ENCODE measurements at regions not wholly inside any gene's neighbourhood (a gene's known extent, or its start where the extent isn't known, plus 50 kb on each side); places are given as distances from the start of the nearest gene placed in this dataset.

GRCh38 chr12:15033029-15033428 lies 60.2 kb downstream of the PDE6H start:
- no peaks in the 10 kb centered on the region for H3K9me3 ChIP-seq (ENCODE audit: control insufficient read depth in 1 of 2, low read length in 2 of 2)
- DNase-seq, result no peak
- H3K4me1 ChIP-seq (ENCODE audit: insufficient read depth, low read length), result no peaks in the 10 kb centered on the region
- intact Hi-C loops (cut with micrococcal nuclease), result no loop called here
- POLR2A ChIA-PET (ENCODE audit: partially characterized antibody), result no interaction called here
- Mint-ChIP-seq H3K4me1 (no peaks in the 10 kb centered on the region), H3K27ac (no peak overlapping the region), H3K4me3 (no peak overlapping the region), H3K9me3 (peaks cover 0 to 17% (median 9%) of the 10 kb centered on the region in 8 donors), H3K27me3 (peaks cover 23% of the 10 kb centered on the region in 2 donors), H3K36me3 (no peaks in the 10 kb centered on the region)
- CTCF ChIA-PET (ENCODE audit: partially characterized antibody), result no interaction called here
- no peaks in the 10 kb centered on the region for H3K36me3 ChIP-seq (ENCODE audit: insufficient read depth, low read length)
- peaks cover 4% of the 10 kb centered on the region for H3K27me3 ChIP-seq (ENCODE audit: insufficient read depth, low read length)
- no peak overlapping the region for H3K27ac ChIP-seq (ENCODE audit: low read depth, low read length)
- H3K4me3 ChIP-seq (ENCODE audit: low read length in 2 of 2), result no peak overlapping the region

GRCh38 chr12:15033641-15034040 lies 60.8 kb downstream of the PDE6H start:
- H3K4me1 ChIP-seq (ENCODE audit: insufficient read depth, low read length), result no peaks in the 10 kb centered on the region
- no peak overlapping the region for H3K4me3 Mint-ChIP-seq
- intact Hi-C loops (cut with micrococcal nuclease), result no loop called here
- H3K4me3 ChIP-seq (ENCODE audit: low read length in 2 of 2), result no peak overlapping the region
- CTCF ChIA-PET (ENCODE audit: partially characterized antibody), result no interaction called here
- H3K27me3 Mint-ChIP-seq, result peaks cover 19 to 23% of the 10 kb centered on the region in 2 donors
- DNase-seq, result no peak
- no peak overlapping the region for H3K27ac ChIP-seq (ENCODE audit: low read depth, low read length)
- peaks cover 0 to 12% (median 6%) of the 10 kb centered on the region in 8 donors for H3K9me3 Mint-ChIP-seq
- peaks cover 4% of the 10 kb centered on the region for H3K27me3 ChIP-seq (ENCODE audit: insufficient read depth, low read length)
- POLR2A ChIA-PET (ENCODE audit: partially characterized antibody), result no interaction called here
- no peaks in the 10 kb centered on the region for H3K4me1 Mint-ChIP-seq
- H3K36me3 ChIP-seq (ENCODE audit: insufficient read depth, low read length), result no peaks in the 10 kb centered on the region
- H3K27ac Mint-ChIP-seq, result no peak overlapping the region
- no peaks in the 10 kb centered on the region for H3K9me3 ChIP-seq (ENCODE audit: control insufficient read depth in 1 of 2, low read length in 2 of 2)
- no peaks in the 10 kb centered on the region for H3K36me3 Mint-ChIP-seq

- Mint-ChIP-seq H3K4me1 (no peaks in the 10 kb centered on the region), H3K4me3 (no peak overlapping the region), H3K36me3 (no peaks in the 10 kb centered on the region), H3K27me3 (peaks cover 20 to 23% of the 10 kb centered on the region in 2 donors), H3K27ac (no peak overlapping the region), H3K9me3 (peaks cover 0 to 4% (median 0%) of the 10 kb centered on the region in 8 donors)
- no peak overlapping the region for H3K4me3 ChIP-seq (ENCODE audit: low read length in 2 of 2)
- intact Hi-C loops (cut with micrococcal nuclease), result no loop called here
- H3K27me3 ChIP-seq (ENCODE audit: insufficient read depth, low read length), result peaks cover 4% of the 10 kb centered on the region
- H3K36me3 ChIP-seq (ENCODE audit: insufficient read depth, low read length), result no peaks in the 10 kb centered on the region
- H3K4me1 ChIP-seq (ENCODE audit: insufficient read depth, low read length), result no peaks in the 10 kb centered on the region
- no peak for DNase-seq
- H3K9me3 ChIP-seq (ENCODE audit: control insufficient read depth in 1 of 2, low read length in 2 of 2), result no peaks in the 10 kb centered on the region
- CTCF ChIA-PET (ENCODE audit: partially characterized antibody), result no interaction called here
- POLR2A ChIA-PET (ENCODE audit: partially characterized antibody), result no interaction called here
- H3K27ac ChIP-seq (ENCODE audit: low read depth, low read length), result no peak overlapping the region
Observed at GRCh38 chr12:15035185-15035584, 62.3 kb downstream of the PDE6H start.

GRCh38 chr12:15037091-15037687 lies 64.3 kb downstream of the PDE6H start:
- H3K27me3 Mint-ChIP-seq, result peaks cover 16 to 19% of the 10 kb centered on the region in 2 donors
- H3K9me3 ChIP-seq (ENCODE audit: control insufficient read depth in 1 of 2, low read length in 2 of 2), result no peaks in the 10 kb centered on the region
- ChIA-PET POLR2A (ENCODE audit: partially characterized antibody) (no interaction called here), CTCF (ENCODE audit: partially characterized antibody) (no interaction called here)
- no peaks in the 10 kb centered on the region for H3K27me3 ChIP-seq (ENCODE audit: insufficient read depth, low read length)
- no peak overlapping the region for H3K27ac Mint-ChIP-seq
- H3K4me3 Mint-ChIP-seq, result no peak overlapping the region
- no peaks in the 10 kb centered on the region for H3K9me3 Mint-ChIP-seq
- DNase-seq, result no peak
- intact Hi-C loops (cut with micrococcal nuclease), result no loop called here
- no peak overlapping the region for H3K4me3 ChIP-seq (ENCODE audit: low read length in 2 of 2)
- no peaks in the 10 kb centered on the region for H3K36me3 Mint-ChIP-seq
- no peak overlapping the region for H3K27ac ChIP-seq (ENCODE audit: low read depth, low read length)
- no peaks in the 10 kb centered on the region for H3K4me1 Mint-ChIP-seq
- no peaks in the 10 kb centered on the region for H3K4me1 ChIP-seq (ENCODE audit: insufficient read depth, low read length)
- H3K36me3 ChIP-seq (ENCODE audit: insufficient read depth, low read length), result no peaks in the 10 kb centered on the region

GRCh38 chr12:15038137-15038536 lies 65.3 kb downstream of the PDE6H start:
- no peak overlapping the region for H3K4me3 ChIP-seq (ENCODE audit: low read length in 2 of 2)
- Mint-ChIP-seq H3K4me3 (no peak overlapping the region), H3K27me3 (peaks cover 16 to 21% of the 10 kb centered on the region in 2 donors), H3K4me1 (no peaks in the 10 kb centered on the region), H3K36me3 (no peaks in the 10 kb centered on the region), H3K9me3 (no peaks in the 10 kb centered on the region), H3K27ac (no peak overlapping the region)
- ChIA-PET POLR2A (ENCODE audit: partially characterized antibody) (no interaction called here), CTCF (ENCODE audit: partially characterized antibody) (no interaction called here)
- intact Hi-C loops (cut with micrococcal nuclease), result no loop called here
- no peaks in the 10 kb centered on the region for H3K36me3 ChIP-seq (ENCODE audit: insufficient read depth, low read length)
- DNase-seq, result no peak
- H3K4me1 ChIP-seq (ENCODE audit: insufficient read depth, low read length), result no peaks in the 10 kb centered on the region
- H3K27me3 ChIP-seq (ENCODE audit: insufficient read depth, low read length), result no peaks in the 10 kb centered on the region
- H3K9me3 ChIP-seq (ENCODE audit: control insufficient read depth in 1 of 2, low read length in 2 of 2), result no peaks in the 10 kb centered on the region
- no peak overlapping the region for H3K27ac ChIP-seq (ENCODE audit: low read depth, low read length)

GRCh38 chr12:15044471-15044870 lies 71.6 kb downstream of the PDE6H start:
- no peak for DNase-seq
- ChIA-PET POLR2A (ENCODE audit: partially characterized antibody) (no interaction called here), CTCF (ENCODE audit: partially characterized antibody) (interaction anchor here (0.7 kb wide), 1 partner anchor 178 kb away, joined by 5 read pairs; no protein-coding TSS in a partner anchor)
- no peaks in the 10 kb centered on the region for H3K9me3 Mint-ChIP-seq
- H3K27me3 Mint-ChIP-seq, result peaks cover 3 to 12% of the 10 kb centered on the region in 2 donors
- Histone ChIP-seq H3K27ac (ENCODE audit: low read depth, low read length) (no peak overlapping the region), H3K27me3 (ENCODE audit: insufficient read depth, low read length) (no peaks in the 10 kb centered on the region), H3K36me3 (ENCODE audit: insufficient read depth, low read length) (no peaks in the 10 kb centered on the region), H3K9me3 (ENCODE audit: control insufficient read depth in 1 of 2, low read length in 2 of 2) (no peaks in the 10 kb centered on the region), H3K4me3 (ENCODE audit: low read length in 2 of 2) (no peak overlapping the region), H3K4me1 (ENCODE audit: insufficient read depth, low read length) (no peaks in the 10 kb centered on the region)
- H3K27ac Mint-ChIP-seq, result no peak overlapping the region
- intact Hi-C loops (cut with micrococcal nuclease), result no loop called here
- H3K4me3 Mint-ChIP-seq, result no peak overlapping the region
- H3K36me3 Mint-ChIP-seq, result no peaks in the 10 kb centered on the region
- H3K4me1 Mint-ChIP-seq, result no peaks in the 10 kb centered on the region

GRCh38 chr12:15045451-15045850 lies 72.6 kb downstream of the PDE6H start:
- Histone ChIP-seq H3K27ac (ENCODE audit: low read depth, low read length) (no peak overlapping the region), H3K36me3 (ENCODE audit: insufficient read depth, low read length) (no peaks in the 10 kb centered on the region), H3K27me3 (ENCODE audit: insufficient read depth, low read length) (no peaks in the 10 kb centered on the region), H3K9me3 (ENCODE audit: control insufficient read depth in 1 of 2, low read length in 2 of 2) (no peaks in the 10 kb centered on the region), H3K4me3 (ENCODE audit: low read length in 2 of 2) (no peak overlapping the region), H3K4me1 (ENCODE audit: insufficient read depth, low read length) (no peaks in the 10 kb centered on the region)
- H3K36me3 Mint-ChIP-seq, result no peaks in the 10 kb centered on the region
- H3K27me3 Mint-ChIP-seq, result peaks cover 4% of the 10 kb centered on the region in 2 donors
- H3K4me3 Mint-ChIP-seq, result no peak overlapping the region
- H3K9me3 Mint-ChIP-seq, result no peaks in the 10 kb centered on the region
- intact Hi-C loops (cut with micrococcal nuclease), result no loop called here
- peaks cover 0 to 2% (median 0%) of the 10 kb centered on the region in 4 donors for H3K4me1 Mint-ChIP-seq
- POLR2A ChIA-PET (ENCODE audit: partially characterized antibody), result no interaction called here
- DNase-seq, result no peak
- H3K27ac Mint-ChIP-seq, result no peak overlapping the region
- CTCF ChIA-PET (ENCODE audit: partially characterized antibody), result no interaction called here

- H3K36me3 ChIP-seq (ENCODE audit: insufficient read depth, low read length), result no peaks in the 10 kb centered on the region
- no peaks in the 10 kb centered on the region for H3K36me3 Mint-ChIP-seq
- H3K4me1 Mint-ChIP-seq, result peaks cover 0 to 5% (median 3%) of the 10 kb centered on the region in 4 donors
- no peak overlapping the region for H3K4me3 ChIP-seq (ENCODE audit: low read length in 2 of 2)
- H3K27me3 ChIP-seq (ENCODE audit: insufficient read depth, low read length), result no peaks in the 10 kb centered on the region
- intact Hi-C loops (cut with micrococcal nuclease), result no loop called here
- H3K9me3 Mint-ChIP-seq, result no peaks in the 10 kb centered on the region
- no peak overlapping the region for H3K4me3 Mint-ChIP-seq
- H3K4me1 ChIP-seq (ENCODE audit: insufficient read depth, low read length), result no peaks in the 10 kb centered on the region
- H3K27ac Mint-ChIP-seq, result no peak overlapping the region
- H3K27me3 Mint-ChIP-seq, result peaks cover 4% of the 10 kb centered on the region in 2 donors
- no peak for DNase-seq
- no peaks in the 10 kb centered on the region for H3K9me3 ChIP-seq (ENCODE audit: control insufficient read depth in 1 of 2, low read length in 2 of 2)
- ChIA-PET CTCF (ENCODE audit: partially characterized antibody) (no interaction called here), POLR2A (ENCODE audit: partially characterized antibody) (no interaction called here)
- no peak overlapping the region for H3K27ac ChIP-seq (ENCODE audit: low read depth, low read length)
Observed at GRCh38 chr12:15047611-15048010, 74.8 kb downstream of the PDE6H start.

Measured in CD4-positive, alpha-beta memory T cell (primary cell).